Liver (tissue), 8 donors: ENCODE measurements at regions not wholly inside any gene's neighbourhood (a gene's known extent, or its start where the extent isn't known, plus 50 kb on each side); places are given as distances from the start of the nearest gene placed in this dataset.

Experiments
- DNase-seq: peaks from one replicate; pipeline ENCODE4 v3.0.0-alpha.2; 2017; ENCODE audit warnings: low spot score
- H3K27ac ChIP-seq, 2 donors: one replicate each; pipeline ENCODE4 v1.7.0; 2013; ENCODE audit warnings: inconsistent platforms in 2 of 2, low read length in 2 of 2, control low read depth in 1 of 2, low read depth in 1 of 2, mild to moderate bottlenecking in 1 of 2
- H3K27me3 ChIP-seq, 4 donors: one replicate each; pipeline versions ENCODE4 v1.6.1 to v1.7.0; 2013; ENCODE audit warnings: low read length in 3 of 4, inconsistent platforms in 1 of 4, mild to moderate bottlenecking in 1 of 4, moderate library complexity in 1 of 4; ENCODE audit not compliant: control insufficient read depth in 4 of 4, insufficient read depth in 4 of 4
- H3K36me3 ChIP-seq, 4 donors: one replicate each; pipeline versions ENCODE4 v1.6.1 to v1.7.0; 2013; ENCODE audit warnings: low read length in 3 of 4, mild to moderate bottlenecking in 3 of 4, low read depth in 1 of 4, moderate library complexity in 1 of 4; ENCODE audit not compliant: control insufficient read depth in 4 of 4, insufficient read depth in 3 of 4
- H3K4me1 ChIP-seq, 4 donors: one replicate each; pipeline versions ENCODE4 v1.6.1 to v1.7.0; 2013; ENCODE audit warnings: low read length in 3 of 4, mild to moderate bottlenecking in 3 of 4, moderate library complexity in 1 of 4; ENCODE audit not compliant: control insufficient read depth in 4 of 4, insufficient read depth in 4 of 4
- H3K4me3 ChIP-seq, 3 donors: one replicate each; pipeline versions ENCODE4 v1.6.1 to v1.7.0; 2013; ENCODE audit warnings: low read length in 3 of 3, control low read depth in 1 of 3, low read depth in 1 of 3, mild to moderate bottlenecking in 1 of 3
- H3K9ac ChIP-seq, 2 donors: one replicate each; pipeline ENCODE4 v1.7.0; 2013; ENCODE audit warnings: low read length in 2 of 2, mild to moderate bottlenecking in 2 of 2, moderate library complexity in 2 of 2, control low read depth in 1 of 2, low read depth in 1 of 2
- H3K9me3 ChIP-seq, 4 donors: one replicate each; pipeline versions ENCODE4 v1.6.1 to v1.7.0; 2013; ENCODE audit warnings: low read length in 3 of 4; ENCODE audit not compliant: control insufficient read depth in 4 of 4
- EGR1 ChIP-seq, 2 donors: IDR thresholded peaks; 2 replicates each; pipeline ENCODE4 v1.6.1; 2016 to 2018; ENCODE audit warnings: antibody characterized with exemption in 2 of 2, low read depth in 2 of 2
- FOXA1 ChIP-seq: IDR thresholded peaks from 2 replicates; pipeline ENCODE4 v1.6.1; 2016; ENCODE audit warnings: antibody characterized with exemption
- FOXA2 ChIP-seq: IDR thresholded peaks from 2 replicates; pipeline ENCODE4 v1.6.1; 2016; ENCODE audit warnings: antibody characterized with exemption
- GABPA ChIP-seq, 2 donors: IDR thresholded peaks in 1 of 2; conservative IDR thresholded peaks in 1 of 2; 2 replicates each; pipeline ENCODE4 v1.6.1; 2016; ENCODE audit warnings: antibody characterized with exemption in 2 of 2, mild to moderate bottlenecking in 1 of 2, moderate library complexity in 1 of 2
- HNF4A ChIP-seq, 2 donors: conservative IDR thresholded peaks; 2 replicates each; pipeline ENCODE4 v1.6.1; 2016; ENCODE audit warnings: antibody characterized with exemption in 2 of 2, mild to moderate bottlenecking in 2 of 2
- HNF4G ChIP-seq: IDR thresholded peaks from 2 replicates; pipeline ENCODE4 v1.6.1; 2016; ENCODE audit warnings: antibody characterized with exemption
- JUND ChIP-seq, 2 donors: IDR thresholded peaks; 2 replicates each; pipeline ENCODE4 v1.6.1; 2016; ENCODE audit warnings: antibody characterized with exemption in 2 of 2
- NR2F2 ChIP-seq: IDR thresholded peaks from 2 replicates; pipeline ENCODE4 v1.6.1; 2016; ENCODE audit warnings: antibody characterized with exemption
- RAD21 ChIP-seq, 2 donors: IDR thresholded peaks; 2 replicates each; pipeline ENCODE4 v1.6.1; 2016; ENCODE audit warnings: antibody characterized with exemption in 2 of 2, mild to moderate bottlenecking in 2 of 2
- RXRA ChIP-seq, 2 donors: IDR thresholded peaks; 2 replicates each; pipeline ENCODE4 v1.6.1; 2017 to 2018; ENCODE audit warnings: antibody characterized with exemption in 2 of 2, mild to moderate bottlenecking in 1 of 2
- SP1 ChIP-seq: IDR thresholded peaks from 2 replicates; pipeline ENCODE4 v1.6.1; 2018; ENCODE audit warnings: antibody characterized with exemption, mild to moderate bottlenecking
- TAF1 ChIP-seq: conservative IDR thresholded peaks from 2 replicates; pipeline ENCODE4 v1.6.1; 2016; ENCODE audit warnings: antibody characterized with exemption, mild to moderate bottlenecking
- YY1 ChIP-seq: IDR thresholded peaks from 2 replicates; pipeline ENCODE4 v1.6.1; 2016; ENCODE audit warnings: antibody characterized with exemption, mild to moderate bottlenecking
- WGBS: extraction: QIAGEN DNeasy Blood & Tissue Kit; methylation state at CpG from one replicate; pipeline ENCODE4 v1.1.7; 2013; 5-methylcytosine and 5-hydroxymethylcytosine counted together
- TF ChIP-seq, protein P1 (sequence below): fragments of 150-350 bp; IDR thresholded peaks from 2 replicates; pipeline ENCODE4 v1.5.1; 2017; ENCODE audit warnings: improper control_type of control experiment, low read depth, low read length; ENCODE audit not compliant: missing input control
- TF ChIP-seq, protein P2 (sequence below): IDR thresholded peaks from 2 replicates; pipeline ENCODE4 v1.6.1; 2016; ENCODE audit warnings: antibody characterized with exemption
- TF ChIP-seq, protein P3 (sequence below): IDR thresholded peaks from 2 replicates; pipeline ENCODE4 v1.6.1; 2016; ENCODE audit warnings: antibody characterized with exemption
- TF ChIP-seq, protein P4 (sequence below): IDR thresholded peaks from 2 replicates; pipeline ENCODE4 v1.6.1; 2016; ENCODE audit warnings: antibody characterized with exemption, mild to moderate bottlenecking
- TF ChIP-seq, protein P5 (sequence below): IDR thresholded peaks from 2 replicates; pipeline ENCODE4 v1.6.1; 2016; ENCODE audit warnings: antibody characterized with exemption
- donor health status: healthy.
- donor health status: healthy.
- donor health status: healthy.
- donor health status: healthy.
- donor health status: healthy.

DNA sequence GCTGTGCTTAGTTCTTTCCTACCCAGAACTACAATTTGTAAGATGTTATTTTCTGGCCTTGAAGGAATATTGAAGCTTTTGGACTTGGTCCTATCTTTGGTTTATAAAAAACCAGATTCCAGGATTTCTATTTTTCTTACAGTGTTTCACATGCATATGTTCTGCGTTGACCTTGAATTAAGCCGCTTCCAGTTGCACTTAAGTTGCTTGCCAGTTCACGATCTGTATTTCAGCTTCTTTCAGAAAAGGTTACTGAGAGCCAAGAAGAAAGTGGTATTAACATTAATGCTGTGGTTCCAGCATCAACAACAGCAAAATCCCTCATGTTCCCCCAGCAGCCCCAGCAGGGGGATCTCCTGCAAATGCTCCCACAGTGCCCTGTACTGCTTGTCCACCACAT, 156.4 kb upstream of the ADAMTS16 start:
- H3K9ac ChIP-seq: no peak overlapping the region
- no peaks in the 10 kb centered on the region for H3K36me3 ChIP-seq
- WGBS: 93% methylated on average over 3 of the region's 3 CpGs
- H3K9me3 ChIP-seq: no peaks in the 10 kb centered on the region
- H3K4me1 ChIP-seq: no peaks in the 10 kb centered on the region
- TF ChIP-seq, protein P1, sequence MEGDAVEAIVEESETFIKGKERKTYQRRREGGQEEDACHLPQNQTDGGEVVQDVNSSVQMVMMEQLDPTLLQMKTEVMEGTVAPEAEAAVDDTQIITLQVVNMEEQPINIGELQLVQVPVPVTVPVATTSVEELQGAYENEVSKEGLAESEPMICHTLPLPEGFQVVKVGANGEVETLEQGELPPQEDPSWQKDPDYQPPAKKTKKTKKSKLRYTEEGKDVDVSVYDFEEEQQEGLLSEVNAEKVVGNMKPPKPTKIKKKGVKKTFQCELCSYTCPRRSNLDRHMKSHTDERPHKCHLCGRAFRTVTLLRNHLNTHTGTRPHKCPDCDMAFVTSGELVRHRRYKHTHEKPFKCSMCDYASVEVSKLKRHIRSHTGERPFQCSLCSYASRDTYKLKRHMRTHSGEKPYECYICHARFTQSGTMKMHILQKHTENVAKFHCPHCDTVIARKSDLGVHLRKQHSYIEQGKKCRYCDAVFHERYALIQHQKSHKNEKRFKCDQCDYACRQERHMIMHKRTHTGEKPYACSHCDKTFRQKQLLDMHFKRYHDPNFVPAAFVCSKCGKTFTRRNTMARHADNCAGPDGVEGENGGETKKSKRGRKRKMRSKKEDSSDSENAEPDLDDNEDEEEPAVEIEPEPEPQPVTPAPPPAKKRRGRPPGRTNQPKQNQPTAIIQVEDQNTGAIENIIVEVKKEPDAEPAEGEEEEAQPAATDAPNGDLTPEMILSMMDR: no peak
- TF ChIP-seq FOXA2 (no peak), TAF1 (no peak), RXRA (IDR thresholded peaks at IDR 0.05) (no peak), JUND (IDR thresholded peaks at IDR 0.05) (no peak), HNF4A (conservative IDR thresholded peaks at IDR 0.05) (no peak), GABPA (IDR thresholded peaks at IDR 0.05 in 1 of 2, conservative IDR thresholded peaks at IDR 0.05 in 1 of 2) (no peak), EGR1 (IDR thresholded peaks at IDR 0.05; ENCODE audit: low read depth in 2 of 2) (no peak), YY1 (no peak), FOXA1 (no peak), HNF4G (no peak), NR2F2 (no peak), RAD21 (IDR thresholded peaks at IDR 0.05) (no peak), SP1 (no peak)
- TF ChIP-seq, protein P2, sequence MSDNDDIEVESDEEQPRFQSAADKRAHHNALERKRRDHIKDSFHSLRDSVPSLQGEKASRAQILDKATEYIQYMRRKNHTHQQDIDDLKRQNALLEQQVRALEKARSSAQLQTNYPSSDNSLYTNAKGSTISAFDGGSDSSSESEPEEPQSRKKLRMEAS: no peak
- TF ChIP-seq, protein P3, sequence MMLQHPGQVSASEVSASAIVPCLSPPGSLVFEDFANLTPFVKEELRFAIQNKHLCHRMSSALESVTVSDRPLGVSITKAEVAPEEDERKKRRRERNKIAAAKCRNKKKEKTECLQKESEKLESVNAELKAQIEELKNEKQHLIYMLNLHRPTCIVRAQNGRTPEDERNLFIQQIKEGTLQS: no peak
- TF ChIP-seq, protein P4, sequence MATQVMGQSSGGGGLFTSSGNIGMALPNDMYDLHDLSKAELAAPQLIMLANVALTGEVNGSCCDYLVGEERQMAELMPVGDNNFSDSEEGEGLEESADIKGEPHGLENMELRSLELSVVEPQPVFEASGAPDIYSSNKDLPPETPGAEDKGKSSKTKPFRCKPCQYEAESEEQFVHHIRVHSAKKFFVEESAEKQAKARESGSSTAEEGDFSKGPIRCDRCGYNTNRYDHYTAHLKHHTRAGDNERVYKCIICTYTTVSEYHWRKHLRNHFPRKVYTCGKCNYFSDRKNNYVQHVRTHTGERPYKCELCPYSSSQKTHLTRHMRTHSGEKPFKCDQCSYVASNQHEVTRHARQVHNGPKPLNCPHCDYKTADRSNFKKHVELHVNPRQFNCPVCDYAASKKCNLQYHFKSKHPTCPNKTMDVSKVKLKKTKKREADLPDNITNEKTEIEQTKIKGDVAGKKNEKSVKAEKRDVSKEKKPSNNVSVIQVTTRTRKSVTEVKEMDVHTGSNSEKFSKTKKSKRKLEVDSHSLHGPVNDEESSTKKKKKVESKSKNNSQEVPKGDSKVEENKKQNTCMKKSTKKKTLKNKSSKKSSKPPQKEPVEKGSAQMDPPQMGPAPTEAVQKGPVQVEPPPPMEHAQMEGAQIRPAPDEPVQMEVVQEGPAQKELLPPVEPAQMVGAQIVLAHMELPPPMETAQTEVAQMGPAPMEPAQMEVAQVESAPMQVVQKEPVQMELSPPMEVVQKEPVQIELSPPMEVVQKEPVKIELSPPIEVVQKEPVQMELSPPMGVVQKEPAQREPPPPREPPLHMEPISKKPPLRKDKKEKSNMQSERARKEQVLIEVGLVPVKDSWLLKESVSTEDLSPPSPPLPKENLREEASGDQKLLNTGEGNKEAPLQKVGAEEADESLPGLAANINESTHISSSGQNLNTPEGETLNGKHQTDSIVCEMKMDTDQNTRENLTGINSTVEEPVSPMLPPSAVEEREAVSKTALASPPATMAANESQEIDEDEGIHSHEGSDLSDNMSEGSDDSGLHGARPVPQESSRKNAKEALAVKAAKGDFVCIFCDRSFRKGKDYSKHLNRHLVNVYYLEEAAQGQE: no peak
- TF ChIP-seq, protein P5, sequence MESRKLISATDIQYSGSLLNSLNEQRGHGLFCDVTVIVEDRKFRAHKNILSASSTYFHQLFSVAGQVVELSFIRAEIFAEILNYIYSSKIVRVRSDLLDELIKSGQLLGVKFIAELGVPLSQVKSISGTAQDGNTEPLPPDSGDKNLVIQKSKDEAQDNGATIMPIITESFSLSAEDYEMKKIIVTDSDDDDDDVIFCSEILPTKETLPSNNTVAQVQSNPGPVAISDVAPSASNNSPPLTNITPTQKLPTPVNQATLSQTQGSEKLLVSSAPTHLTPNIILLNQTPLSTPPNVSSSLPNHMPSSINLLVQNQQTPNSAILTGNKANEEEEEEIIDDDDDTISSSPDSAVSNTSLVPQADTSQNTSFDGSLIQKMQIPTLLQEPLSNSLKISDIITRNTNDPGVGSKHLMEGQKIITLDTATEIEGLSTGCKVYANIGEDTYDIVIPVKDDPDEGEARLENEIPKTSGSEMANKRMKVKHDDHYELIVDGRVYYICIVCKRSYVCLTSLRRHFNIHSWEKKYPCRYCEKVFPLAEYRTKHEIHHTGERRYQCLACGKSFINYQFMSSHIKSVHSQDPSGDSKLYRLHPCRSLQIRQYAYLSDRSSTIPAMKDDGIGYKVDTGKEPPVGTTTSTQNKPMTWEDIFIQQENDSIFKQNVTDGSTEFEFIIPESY: no peak
- no peak overlapping the region for H3K4me3 ChIP-seq
- no peak overlapping the region for H3K27ac ChIP-seq
- DNase-seq: no peak
- peaks cover 0 to 3% (median 0%) of the 10 kb centered on the region in 4 donors for H3K27me3 ChIP-seq
